Right lung (tissue), 2 donors: ENCODE measurements at regions not wholly inside any gene's neighbourhood (a gene's known extent, or its start where the extent isn't known, plus 50 kb on each side); places are given as distances from the start of the nearest gene placed in this dataset.
"Not testable (repeated sequence)": the region's sequence is repeated elsewhere in the genome, so short reads cannot be mapped to it uniquely, and the experiment has no call there.

Experiments used
- DNase-seq, 2 donors: peaks; one replicate each; pipeline ENCODE4 v3.0.0-alpha.2; 2013

DNA sequence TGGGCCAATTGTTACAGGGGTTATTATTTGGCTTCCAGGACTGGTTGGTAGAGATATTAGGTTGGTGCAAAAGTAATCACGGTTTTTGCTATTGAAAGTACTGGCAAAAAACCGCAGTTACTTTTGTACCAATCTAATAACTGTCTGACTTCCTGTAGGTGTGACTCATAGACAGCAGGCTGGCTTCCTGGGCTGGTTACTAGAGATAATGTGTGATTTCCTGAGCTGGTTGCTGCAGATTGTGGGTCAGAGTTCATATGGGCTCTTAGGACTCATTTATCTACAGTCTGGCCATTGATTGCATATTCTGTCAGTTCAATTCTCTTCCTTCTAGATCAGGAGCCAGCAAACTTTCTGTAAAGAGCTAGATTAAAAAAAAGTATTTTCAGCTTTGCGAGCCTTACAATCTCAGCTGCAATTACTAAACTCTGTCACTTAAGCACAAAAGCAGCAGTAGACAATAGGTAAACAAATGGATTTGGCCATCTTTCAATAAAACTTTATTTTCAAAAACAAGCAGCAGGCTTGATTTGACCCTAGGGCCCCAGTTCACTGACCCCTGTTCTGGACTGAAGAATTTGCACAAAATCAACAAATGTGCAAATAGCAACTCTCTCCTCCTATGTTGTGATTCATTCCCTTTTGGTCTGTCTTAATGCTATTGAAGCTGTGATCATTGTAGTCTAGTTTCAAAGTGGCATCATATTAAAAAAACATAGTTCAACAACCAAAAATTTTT is 50.8 kb upstream of the BOD1L1 start:
- no peak for DNase-seq

DNA sequence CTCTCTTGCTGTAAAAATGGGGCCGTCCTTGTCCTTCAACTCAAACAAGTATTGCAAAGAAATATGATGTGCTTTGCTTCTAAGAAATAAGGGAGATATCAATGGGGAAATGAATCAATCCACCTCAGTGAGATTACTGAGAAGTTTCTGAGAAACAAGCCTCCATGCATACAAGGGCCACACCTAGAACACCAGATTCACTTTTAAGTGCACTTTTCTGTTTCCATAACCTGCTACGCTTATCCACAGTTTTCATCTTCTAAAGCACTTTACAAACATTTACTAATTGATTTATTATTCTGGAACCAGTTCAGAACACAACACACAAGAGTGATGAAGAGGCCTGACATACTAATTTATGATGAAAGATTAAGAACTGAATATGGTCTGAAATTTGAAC is 54.0 kb upstream of the BOD1L1 start:
- no peak for DNase-seq

DNA sequence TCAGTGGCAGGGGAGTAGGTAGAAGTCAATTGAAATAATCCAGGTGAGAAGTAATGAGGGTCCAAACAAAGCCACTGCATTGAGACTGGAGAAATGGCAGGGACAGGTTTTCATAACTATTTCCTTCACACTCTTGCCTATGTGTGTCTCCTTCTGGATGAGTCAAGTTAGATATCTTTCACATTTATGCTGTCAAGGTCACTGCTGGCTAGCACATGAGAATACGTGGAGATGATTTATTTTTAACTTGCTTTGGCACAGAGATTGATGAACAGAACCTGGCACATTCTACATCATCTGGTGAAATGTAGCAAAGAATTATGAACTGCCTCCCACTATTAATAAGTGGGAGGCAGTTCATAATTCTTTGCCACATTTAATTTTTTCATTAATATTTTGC is 66.7 kb upstream of the BOD1L1 start:
- no peak for DNase-seq

DNA sequence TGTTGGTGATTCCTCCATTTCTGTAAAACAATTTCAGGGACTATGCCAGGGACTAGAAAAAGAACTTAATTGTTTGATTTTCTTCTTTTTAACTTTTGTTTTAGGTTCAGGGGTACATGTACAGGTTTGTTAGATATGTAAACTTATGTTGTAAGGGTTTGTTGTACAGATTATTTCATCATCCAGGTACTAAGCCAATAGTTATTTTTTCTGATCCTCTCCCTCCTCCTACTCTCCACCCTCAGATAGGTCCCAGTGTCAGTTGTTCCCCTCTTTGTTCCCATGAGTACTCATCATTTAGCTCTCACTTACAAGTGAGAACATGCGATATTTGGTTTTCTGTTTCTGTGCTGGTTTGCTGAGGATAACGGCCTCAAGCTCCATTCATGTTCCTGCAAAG is 70.8 kb upstream of the BOD1L1 start:
- DNase-seq, result no peak

DNA sequence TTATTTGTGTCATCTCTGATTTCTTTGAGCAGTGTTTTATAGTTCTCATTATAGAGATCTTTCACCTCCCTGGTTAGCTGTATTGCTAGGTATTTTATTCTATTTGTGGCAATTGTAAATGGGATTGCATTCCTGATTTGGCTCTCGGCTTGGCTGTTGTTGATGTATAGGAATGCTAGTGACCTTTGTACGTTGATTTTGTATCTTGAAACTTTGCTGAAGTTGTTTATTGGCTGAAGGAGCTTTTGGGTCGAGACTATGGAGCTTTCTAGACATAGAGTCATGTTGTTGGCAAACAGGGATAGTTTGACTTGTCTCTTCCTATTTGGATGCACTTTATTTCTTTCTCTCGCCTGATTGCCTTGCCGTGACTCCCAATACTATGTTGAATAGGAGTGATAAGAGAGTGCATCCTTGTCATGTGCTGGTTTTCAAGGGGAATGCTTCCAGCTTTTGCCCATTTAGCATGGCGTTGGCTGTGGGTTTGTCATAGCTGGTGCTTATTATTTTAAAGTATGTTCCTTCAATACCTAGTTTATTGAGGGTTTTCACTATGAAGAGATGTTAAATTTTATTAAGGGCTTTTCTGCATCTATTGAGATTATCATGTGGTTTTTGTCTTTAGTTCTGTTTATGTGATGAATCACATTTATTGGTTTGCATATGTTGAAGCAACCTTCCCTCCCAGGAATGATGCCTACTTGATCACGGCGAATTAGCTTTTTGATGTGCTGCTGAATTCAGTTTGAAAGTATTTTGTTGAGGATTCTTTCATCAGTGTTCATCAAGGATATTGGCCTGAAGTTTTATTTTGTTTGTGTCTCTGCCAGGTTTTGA is 72.7 kb upstream of the BOD1L1 start:
- no peak for DNase-seq

DNA sequence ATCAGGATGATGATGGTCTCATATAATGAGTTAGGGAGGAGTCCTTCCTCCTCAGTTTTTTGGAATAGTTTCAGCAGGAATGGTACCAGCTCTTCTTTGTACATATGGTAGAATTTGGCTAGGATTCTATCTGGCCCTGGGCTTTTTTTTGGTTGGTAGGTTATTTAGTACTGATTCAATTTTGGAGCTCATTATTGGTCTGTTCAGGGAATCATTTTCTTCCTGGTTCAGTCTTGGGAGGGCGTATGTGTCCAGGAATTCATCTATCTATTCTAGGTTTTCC is 73.3 kb upstream of the BOD1L1 start:
- not testable (repeated sequence) for DNase-seq

DNA sequence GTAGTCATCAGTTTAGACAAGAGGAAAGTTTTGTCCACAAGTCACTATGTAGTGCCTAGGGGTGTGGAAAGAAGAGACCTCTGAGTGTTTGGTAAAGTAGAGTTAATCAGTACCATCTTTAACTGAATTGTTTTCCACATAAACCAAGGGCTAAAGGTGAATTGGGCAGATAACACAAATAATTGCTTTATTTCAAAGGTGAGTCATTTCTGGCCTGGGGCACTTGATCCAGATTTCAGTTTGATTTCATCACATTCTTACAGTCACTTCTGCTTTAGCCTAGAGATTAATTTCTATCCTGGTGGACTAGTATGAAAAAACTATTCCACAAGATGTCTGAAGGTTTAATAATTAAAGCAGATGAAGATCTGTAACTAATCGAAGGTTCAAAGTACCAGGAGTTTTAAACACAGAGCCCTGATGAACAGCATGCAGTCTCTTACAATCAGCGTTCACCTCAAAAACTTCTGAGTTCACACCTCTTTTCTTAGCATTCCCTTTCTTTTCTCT is 74.5 kb upstream of the BOD1L1 start:
- DNase-seq, result no peak

DNA sequence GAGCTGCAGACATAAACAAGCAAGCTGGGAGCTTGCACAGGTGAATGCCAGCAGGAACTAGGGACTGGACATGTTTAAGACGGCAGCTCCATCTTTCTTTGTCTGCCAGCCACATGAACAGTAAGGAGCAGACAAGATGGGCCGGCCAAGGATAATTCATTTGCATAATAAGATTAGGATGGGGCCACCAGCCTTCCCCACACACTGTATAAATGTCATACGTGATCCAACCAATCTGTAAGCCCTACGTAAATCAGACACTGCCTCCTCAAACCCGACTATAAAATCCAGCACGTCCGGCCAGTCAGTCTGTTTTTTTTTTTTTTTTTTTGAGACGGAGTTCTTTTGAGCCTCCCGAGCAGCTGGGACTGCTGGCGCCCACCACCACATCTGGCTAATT is 75.6 kb upstream of the BOD1L1 start:
- DNase-seq, result no peak

DNA sequence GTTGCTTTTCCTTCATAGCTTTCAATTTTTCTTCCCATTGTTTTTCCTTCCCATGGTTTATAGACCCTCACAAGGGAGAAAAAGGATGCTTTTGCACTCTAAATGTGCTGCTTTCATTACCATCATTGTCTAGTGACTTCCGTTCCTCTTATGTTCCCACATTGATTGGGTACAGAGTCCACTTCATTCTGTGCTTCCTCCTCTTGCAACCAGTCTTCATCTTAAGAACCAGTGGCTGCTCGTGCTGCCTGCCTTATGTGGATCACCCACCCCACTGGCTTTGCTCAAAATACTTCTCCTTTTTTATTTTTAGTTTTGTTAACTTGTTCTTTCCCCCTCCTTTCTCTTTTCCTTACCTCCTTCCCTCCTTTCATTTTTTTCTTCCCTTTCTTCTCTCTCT is 76.5 kb upstream of the BOD1L1 start:
- no peak for DNase-seq

DNA sequence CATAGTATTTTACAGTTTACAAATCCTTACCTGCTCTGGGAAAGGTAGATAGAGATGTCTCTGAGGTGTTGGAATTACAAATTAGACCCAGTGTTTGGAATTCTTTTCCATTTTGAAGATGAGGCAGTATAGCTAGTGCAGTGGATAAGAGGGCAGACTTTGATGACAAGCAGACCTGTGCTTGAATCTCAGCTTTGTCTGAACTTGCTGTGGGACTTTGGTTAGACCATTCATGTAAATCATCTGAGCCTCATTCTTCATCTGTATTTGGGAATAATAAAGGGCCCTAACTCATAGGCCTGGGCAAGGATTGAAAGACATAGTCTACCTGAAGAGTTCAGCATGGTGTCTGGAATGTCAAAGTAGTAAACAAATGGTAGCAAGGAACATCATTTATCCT is 77.2 kb upstream of the BOD1L1 start:
- no peak for DNase-seq

DNA sequence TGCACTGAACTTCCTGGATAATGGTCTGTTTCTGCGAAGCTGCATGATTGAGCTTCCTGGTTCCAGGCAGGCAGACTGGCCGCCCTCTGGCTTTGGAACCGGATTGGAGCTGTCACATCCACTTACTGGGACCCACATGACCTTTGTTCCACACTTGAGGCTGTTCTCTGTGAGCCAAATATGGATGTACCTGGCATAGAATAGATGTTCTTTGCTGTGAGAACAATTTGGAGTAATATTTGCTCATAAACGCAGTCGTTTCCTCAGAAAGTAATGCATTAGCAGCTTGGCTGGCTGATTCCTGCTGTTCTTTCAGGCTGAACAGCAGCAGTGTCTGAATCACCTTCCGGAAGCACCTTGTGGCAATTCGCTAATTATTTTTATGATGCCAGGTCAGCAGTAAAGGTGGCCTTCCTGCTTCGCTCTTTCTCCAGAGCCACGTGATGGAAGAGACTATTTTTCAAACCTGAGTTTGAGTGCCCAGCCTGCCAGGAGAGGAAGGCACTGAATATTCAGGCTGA is 78.1 kb upstream of the BOD1L1 start:
- peak in 1 of 2 donors; percentile 6 for DNase-seq

DNA sequence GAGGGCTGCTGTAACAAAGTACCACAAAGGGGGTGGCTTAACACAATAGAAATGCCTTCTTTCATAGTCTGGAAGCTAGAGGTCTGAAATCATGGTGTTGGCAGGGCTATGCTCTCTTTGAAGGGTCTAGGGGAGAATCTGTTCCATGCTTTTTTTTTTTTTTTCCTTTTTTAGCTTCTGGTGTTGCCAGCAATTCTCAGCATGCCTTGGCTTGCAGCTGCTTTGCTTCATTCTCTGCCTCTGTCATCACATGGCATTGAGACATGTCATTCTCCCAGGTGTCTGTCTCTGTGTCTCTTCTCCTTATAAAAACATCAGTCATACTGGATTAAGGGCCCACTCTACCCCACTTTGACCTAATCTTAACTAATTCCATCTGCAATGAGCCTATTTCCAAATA is 78.6 kb upstream of the BOD1L1 start:
- DNase-seq, result no peak

DNA sequence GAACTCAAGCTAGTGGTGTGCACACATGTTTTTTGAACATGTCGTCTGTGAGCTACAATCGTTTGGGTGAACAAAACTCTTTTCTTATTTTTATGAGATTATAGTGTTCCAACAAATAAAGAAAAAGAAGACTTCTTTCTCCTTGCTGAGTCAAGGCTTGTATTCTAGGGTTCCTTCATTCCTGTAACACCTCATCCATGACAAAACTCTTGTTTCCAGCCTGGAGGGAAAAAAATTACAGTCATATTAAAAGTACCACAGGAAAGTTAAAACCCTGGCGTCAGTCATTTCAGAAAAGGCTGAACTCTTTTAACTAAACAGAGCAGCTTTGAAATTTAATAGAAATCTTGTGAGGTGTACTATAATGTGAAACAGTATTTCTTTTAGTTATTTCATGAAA is 79.2 kb upstream of the BOD1L1 start:
- DNase-seq, result no peak

DNA sequence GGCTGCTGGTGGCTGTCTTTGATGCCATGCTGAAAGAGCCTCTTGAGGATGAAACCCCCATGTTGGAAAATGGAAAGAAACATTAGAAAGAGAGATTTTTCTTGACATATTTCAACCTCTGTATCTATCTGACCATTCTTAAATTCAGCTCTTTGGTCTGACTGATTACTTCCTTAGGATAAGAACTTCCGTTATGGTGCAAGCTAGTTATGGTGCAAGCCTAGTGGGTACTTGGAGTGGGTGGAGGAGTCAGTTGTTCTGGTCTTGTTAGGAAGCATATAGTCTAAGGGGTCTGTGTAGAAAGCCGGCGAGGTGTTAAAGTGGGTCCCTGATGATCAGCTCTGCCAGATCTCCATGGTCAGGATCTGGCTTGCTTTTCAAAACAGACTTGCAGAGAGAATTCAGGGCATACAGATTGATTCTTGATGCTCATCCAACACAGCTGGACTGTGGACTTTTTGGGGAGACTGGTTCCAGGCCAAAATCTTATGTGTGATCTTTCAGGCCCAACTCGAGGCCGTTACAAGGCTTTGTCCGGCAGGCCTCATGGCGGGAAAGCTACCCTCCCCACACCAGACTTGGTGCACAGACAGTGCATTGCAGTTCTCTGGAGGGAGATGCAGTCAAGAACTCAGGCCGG is 82.8 kb upstream of the BOD1L1 start:
- DNase-seq, result no peak

DNA sequence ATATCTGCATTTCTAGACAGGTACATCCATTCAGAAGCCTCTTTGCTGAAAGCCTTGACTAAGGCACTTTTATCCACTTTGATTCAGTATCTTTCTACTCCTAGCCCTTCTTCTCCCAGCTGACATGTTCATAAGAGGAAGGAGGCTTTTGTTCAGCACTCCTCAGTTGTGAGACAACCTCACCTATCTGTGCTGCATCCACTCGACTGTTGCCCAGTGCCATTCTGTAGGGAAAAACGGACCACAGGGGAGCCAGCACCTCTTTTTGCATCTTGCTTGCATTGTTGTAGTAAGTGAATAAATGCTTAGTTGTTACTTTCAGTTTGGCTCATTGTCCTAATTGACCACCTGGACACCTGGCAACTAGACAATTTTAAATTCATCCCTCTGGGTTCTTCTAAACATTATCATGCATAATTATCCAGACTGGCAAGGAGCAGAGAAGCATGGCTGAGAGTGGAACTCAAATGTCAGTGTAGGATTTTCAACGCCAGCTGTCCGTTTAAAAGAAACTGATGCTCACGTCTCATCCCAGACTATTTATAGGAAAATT is 83.8 kb upstream of the BOD1L1 start:
- DNase-seq, result no peak

DNA sequence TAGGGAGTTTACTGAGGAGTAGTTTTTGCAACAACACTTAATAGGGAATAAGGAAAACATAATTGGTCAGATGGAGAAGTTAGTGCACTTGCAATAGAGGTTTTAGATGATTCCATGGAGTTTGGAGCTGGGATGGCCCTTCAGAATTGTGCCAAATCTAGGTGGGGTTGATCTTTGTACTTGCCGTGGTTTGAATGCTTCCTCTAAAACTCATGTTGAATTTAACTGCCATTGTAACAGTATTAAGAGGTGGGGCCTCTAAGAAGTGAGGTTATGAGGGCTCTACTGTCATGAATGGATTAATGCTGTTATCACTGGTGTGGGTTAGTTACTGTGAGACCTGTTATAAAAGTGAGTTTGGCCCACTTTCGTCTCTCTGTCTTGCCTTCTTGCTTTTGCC is 94.4 kb upstream of the BOD1L1 start:
- DNase-seq, result no peak

DNA sequence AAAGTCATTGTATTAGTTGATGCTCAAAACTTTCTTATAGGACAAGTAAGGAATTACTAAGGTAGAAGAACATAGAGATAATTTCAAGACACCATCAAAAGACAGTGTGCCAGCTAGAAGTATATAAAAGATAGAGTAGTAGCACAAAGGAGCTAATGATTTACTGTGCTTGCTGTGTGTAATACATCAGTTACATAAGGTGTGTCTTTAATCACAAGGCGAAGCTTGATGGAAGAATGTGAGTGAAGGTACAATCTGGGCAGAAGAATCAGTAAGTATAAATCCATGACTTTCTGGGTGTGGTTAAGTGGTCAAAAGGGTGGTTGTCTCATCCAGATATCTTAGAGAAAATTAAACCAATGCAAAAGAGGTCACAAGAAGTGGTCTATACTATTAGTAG is 95.1 kb upstream of the BOD1L1 start:
- DNase-seq, result no peak

DNA sequence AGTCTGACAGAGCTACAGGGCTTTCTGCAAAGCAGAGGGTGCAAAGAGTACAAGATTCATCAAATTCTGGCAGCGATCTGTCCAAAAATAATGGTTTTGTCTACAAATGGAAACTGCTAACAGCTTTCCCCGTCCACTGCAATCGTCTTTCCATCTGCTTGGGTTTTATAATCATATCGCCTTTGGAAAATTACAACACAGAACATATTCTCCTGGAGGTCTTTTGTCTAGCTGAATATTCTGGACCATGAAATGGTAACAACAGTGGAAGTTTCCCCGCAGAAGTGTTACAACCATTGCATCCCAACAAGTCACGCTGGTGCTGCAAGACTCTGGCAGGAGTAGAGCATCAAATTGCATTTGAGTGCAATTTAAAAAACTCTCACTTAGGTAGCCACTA is 101.2 kb upstream of the BOD1L1 start:
- no peak for DNase-seq

DNA sequence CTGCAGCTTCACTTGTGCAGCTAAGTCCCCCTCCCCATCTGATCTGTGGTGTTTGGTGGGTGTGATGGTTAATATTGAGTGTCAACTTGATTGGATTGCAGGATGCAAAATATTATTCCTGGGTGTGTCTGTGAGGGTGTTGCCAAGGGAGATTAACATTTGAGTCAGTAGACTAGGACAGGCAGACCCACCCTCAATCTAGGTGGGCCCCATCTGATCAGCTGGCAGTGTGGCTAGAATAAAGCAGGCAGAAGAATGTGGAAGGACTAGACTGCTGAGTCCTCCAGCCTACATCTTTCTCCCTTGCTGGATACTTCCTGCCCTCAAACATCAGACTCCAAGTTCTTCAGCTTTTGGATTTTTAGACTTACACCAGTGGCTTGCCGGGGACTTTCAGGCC is 103.5 kb upstream of the BOD1L1 start:
- DNase-seq, result no peak

DNA sequence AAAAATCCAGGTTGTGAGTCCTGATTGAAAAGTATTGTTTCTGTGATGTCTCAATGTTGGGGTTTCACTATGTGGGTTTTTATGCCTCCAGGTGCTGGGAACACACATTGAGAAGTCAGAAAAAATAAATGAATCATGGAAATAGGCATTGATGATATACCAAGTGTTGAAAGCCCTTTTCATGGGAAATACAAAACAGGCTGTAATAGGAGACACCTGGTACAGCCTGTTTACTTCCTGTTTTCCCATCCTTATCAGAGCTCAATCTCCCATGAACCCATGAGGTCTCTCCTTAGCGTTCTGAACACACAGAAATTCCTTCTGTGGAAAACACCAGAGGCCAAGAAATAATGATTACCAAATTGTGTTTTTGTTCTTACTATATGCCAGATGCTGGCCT is 106.3 kb upstream of the BOD1L1 start:
- DNase-seq, result no peak

DNA sequence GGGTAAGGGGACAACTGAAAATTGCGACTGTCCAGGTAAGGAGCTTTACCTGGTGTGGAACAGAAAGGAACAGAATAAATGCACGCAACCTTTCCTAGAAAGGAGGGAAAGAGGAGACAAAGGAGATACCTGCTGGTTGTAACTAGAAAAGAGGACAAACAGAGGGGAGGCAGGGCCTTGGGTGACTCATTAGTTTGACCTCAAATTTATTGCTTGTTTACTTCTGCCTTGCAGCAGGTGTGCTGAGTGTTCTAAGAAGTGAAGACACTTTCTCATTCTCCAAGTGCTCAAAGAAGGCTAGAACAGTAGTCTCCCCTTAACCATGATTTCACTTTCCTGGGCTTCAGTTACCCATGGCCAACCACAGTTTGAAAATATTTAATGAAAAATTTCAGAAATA is 123.1 kb upstream of the BOD1L1 start:
- no peak for DNase-seq

DNA sequence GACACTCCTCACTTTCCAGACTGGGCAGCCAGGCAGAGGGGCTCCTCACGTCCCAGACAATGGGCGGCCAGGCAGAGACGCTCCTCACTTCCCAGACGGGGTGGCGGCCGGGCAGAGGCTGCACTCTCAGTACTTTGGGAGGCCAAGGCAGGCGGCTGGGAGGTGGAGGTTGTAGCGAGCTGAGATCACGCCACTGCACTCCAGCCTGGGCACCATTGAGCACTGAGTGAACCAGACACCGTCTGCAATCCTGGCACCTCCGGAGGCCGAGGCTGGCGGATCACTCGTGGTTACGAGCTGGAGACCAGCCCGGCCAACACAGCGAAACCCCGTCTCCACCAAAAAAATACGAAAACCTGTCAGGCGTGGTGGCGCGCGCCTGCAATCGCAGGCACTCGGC is 134.1 kb upstream of the BOD1L1 start:
- DNase-seq, result not testable (repeated sequence)

DNA sequence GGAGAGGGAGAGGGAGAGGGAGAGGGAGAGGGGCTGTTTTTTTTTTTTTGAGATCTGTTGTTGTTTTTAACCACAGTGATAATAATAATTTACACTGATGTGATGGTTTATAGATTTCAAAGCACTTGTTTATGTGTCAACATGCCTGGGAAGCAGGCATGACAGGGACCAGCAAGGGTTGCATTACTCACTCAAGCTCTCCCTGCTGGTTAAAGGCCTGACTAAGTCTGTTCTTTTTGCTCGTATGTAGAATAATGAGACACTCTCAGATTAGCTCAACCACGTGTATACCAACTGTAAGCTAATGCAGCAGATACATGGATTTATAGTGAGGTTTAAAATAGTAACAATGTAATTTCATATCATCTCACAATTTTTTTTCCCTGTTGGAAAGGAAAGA is 134.6 kb upstream of the BOD1L1 start:
- DNase-seq, result no peak
